Stimulated activated CD4-positive, alpha-beta T cell treated with anti-CD3 and anti-CD28 coated beads, Interleukin-2, amount 100 ng/mL, for 48 hours (primary cell): ENCODE measurements at regions not wholly inside any gene's neighbourhood (a gene's known extent, or its start where the extent isn't known, plus 50 kb on each side); places are given as distances from the start of the nearest gene placed in this dataset.

Experiments
- DNase-seq, 2 donors: peaks; one replicate each; pipeline ENCODE4 v3.0.0-alpha.2; 2020

GRCh38 chr18:45231617-45232016 lies 383.7 kb upstream of the SLC14A2 start:
- DNase-seq: no peak

- no peak for DNase-seq
Measured at GRCh38 chr18:45232061-45232460, 383.2 kb upstream of the SLC14A2 start.

GRCh38 chr18:45236676-45237075 lies 378.6 kb upstream of the SLC14A2 start:
- DNase-seq: no peak

- DNase-seq: no peak
Measured at GRCh38 chr18:45237343-45238098, 377.8 kb upstream of the SLC14A2 start.

- DNase-seq: no peak
Measured at GRCh38 chr18:45241271-45241670, 374.0 kb upstream of the SLC14A2 start.

- no peak for DNase-seq
Measured at GRCh38 chr18:45241982-45242565, 373.2 kb upstream of the SLC14A2 start.

GRCh38 chr18:45243340-45244110 lies 371.8 kb upstream of the SLC14A2 start:
- no peak for DNase-seq

GRCh38 chr18:45245091-45245511 lies 370.2 kb upstream of the SLC14A2 start:
- DNase-seq: no peak

- DNase-seq: no peak
Measured at GRCh38 chr18:45248240-45248903, 366.9 kb upstream of the SLC14A2 start.

- no peak for DNase-seq
Measured at GRCh38 chr18:45249246-45249661, 366.0 kb upstream of the SLC14A2 start.

- no peak for DNase-seq
Measured at GRCh38 chr18:45250479-45250878, 364.8 kb upstream of the SLC14A2 start.

- no peak for DNase-seq
Measured at GRCh38 chr18:45251236-45251635, 364.0 kb upstream of the SLC14A2 start.

- DNase-seq: no peak
Measured at GRCh38 chr18:45252474-45252873, 362.8 kb upstream of the SLC14A2 start.

GRCh38 chr18:45253056-45253565 lies 362.2 kb upstream of the SLC14A2 start:
- DNase-seq: no peak

- no peak for DNase-seq
Measured at GRCh38 chr18:45253973-45254708, 361.1 kb upstream of the SLC14A2 start.

- DNase-seq: no peak
Measured at GRCh38 chr18:45254709-45255082, 360.6 kb upstream of the SLC14A2 start.

- no peak for DNase-seq
Measured at GRCh38 chr18:45255197-45255890, 359.9 kb upstream of the SLC14A2 start.

- DNase-seq: no peak
Measured at GRCh38 chr18:45260125-45260524, 355.2 kb upstream of the SLC14A2 start.

- DNase-seq: no peak
Measured at GRCh38 chr18:45266023-45266422, 349.3 kb upstream of the SLC14A2 start.

GRCh38 chr18:45267622-45268021 lies 347.7 kb upstream of the SLC14A2 start:
- no peak for DNase-seq

- DNase-seq: no peak
Measured at GRCh38 chr18:45268583-45268982, 346.7 kb upstream of the SLC14A2 start.

GRCh38 chr18:45270289-45270771 lies 344.9 kb upstream of the SLC14A2 start:
- DNase-seq: no peak
